Neural progenitor cell (in vitro differentiated cells): ENCODE measurements at regions not wholly inside any gene's neighbourhood (a gene's known extent, or its start where the extent isn't known, plus 50 kb on each side); places are given as distances from the start of the nearest gene placed in this dataset.

Source experiments
- CTCF ChIP-seq: fragments of 200-600 bp; sonication (generic); IDR thresholded peaks from 2 replicates; pipeline ENCODE4 v1.5.1; 2017; ENCODE audit warnings: antibody characterized with exemption, mild to moderate bottlenecking
- EZH2 ChIP-seq: fragments of 200-600 bp; sonication (generic); IDR thresholded peaks from 2 replicates; pipeline ENCODE4 v1.6.1; 2017; ENCODE audit warnings: antibody characterized with exemption, mild to moderate bottlenecking, moderate library complexity

- TF ChIP-seq CTCF (no peak), EZH2 (no peak)
These were observed 647.9 kb downstream of the PLCL1 start for GRCh38 chr2:198452327-198452726.
